ENCODE measurements at regions not wholly inside any gene's neighbourhood (a gene's known extent, or its start where the extent isn't known, plus 50 kb on each side); places are given as distances from the start of the nearest gene placed in this dataset.

DNA sequence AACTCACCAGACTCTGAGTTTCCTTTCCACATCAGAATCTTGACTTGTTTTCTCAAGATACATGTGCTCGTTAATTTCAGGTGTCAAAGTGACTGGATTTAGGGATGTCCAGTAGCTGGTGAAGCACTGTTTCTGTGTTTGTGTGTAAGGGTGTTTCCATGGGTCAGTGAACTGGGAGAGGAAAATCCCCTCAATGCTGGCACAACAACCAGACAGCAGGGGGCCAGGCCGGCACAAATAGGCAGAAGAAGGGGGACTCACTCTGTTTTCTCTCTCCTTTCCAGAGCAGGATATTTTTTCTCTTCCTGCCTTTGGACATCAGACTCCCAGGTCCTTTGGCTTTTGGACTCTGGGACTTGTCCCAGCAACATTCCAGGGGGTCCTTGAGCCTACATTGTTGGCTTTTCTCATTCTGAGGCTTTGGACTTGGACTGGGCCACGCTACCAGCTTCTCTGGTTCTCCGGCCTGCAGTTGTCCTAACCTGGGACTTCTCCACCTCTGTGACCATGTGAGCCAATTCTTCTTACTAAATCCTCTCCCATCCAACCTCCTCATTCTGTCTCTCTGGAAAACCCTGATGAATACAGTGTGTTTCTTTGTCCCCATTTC, 144.0 kb downstream of the CAAP1 start:
- TF ChIP-seq, protein P1, sequence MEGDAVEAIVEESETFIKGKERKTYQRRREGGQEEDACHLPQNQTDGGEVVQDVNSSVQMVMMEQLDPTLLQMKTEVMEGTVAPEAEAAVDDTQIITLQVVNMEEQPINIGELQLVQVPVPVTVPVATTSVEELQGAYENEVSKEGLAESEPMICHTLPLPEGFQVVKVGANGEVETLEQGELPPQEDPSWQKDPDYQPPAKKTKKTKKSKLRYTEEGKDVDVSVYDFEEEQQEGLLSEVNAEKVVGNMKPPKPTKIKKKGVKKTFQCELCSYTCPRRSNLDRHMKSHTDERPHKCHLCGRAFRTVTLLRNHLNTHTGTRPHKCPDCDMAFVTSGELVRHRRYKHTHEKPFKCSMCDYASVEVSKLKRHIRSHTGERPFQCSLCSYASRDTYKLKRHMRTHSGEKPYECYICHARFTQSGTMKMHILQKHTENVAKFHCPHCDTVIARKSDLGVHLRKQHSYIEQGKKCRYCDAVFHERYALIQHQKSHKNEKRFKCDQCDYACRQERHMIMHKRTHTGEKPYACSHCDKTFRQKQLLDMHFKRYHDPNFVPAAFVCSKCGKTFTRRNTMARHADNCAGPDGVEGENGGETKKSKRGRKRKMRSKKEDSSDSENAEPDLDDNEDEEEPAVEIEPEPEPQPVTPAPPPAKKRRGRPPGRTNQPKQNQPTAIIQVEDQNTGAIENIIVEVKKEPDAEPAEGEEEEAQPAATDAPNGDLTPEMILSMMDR (conservative IDR thresholded peaks at IDR 0.05; ENCODE audit: low read depth, low read length), result no peak
- TF ChIP-seq EZH2 (IDR thresholded peaks at IDR 0.05; ENCODE audit: borderline replicate concordance, low read depth, low read length, poor library complexity, severe bottlenecking), result no peak

Data from A673 (cell line).